T-helper 1 cell treated with Interleukin-12 subunit alpha and Interleukin-12 subunit beta and Interleukin-4 antibody, amounts not matched to agents 30 μg/mL and 1 μg/mL, for 36 hours (primary cell): ENCODE measurements at regions not wholly inside any gene's neighbourhood (a gene's known extent, or its start where the extent isn't known, plus 50 kb on each side); places are given as distances from the start of the nearest gene placed in this dataset.

Experiments
- H3K27ac Mint-ChIP-seq: one replicate; pipeline ENCODE4 v1.8.0; 2021; ENCODE audit warnings: mild to moderate bottlenecking, mixed read lengths
- H3K27me3 Mint-ChIP-seq: one replicate; pipeline ENCODE4 v1.8.0; 2021; ENCODE audit warnings: low read depth, mixed read lengths
- H3K36me3 Mint-ChIP-seq: one replicate; pipeline ENCODE4 v1.8.0; 2021; ENCODE audit warnings: low read depth, mixed read lengths
- H3K4me1 Mint-ChIP-seq: one replicate; pipeline ENCODE4 v1.8.0; 2021; ENCODE audit warnings: low read depth, mixed read lengths
- H3K4me3 Mint-ChIP-seq: one replicate; pipeline ENCODE4 v1.8.0; 2021; ENCODE audit warnings: mild to moderate bottlenecking, moderate library complexity, mixed read lengths
- H3K9me3 Mint-ChIP-seq: one replicate; pipeline ENCODE4 v1.8.0; 2021; ENCODE audit warnings: mixed read lengths

- no peaks in the 10 kb centered on the region for H3K4me1 Mint-ChIP-seq
- no peak overlapping the region for H3K27ac Mint-ChIP-seq
- no peak overlapping the region for H3K4me3 Mint-ChIP-seq
- no peaks in the 10 kb centered on the region for H3K36me3 Mint-ChIP-seq
- H3K9me3 Mint-ChIP-seq: no peaks in the 10 kb centered on the region
- H3K27me3 Mint-ChIP-seq: no peaks in the 10 kb centered on the region
Observed at GRCh38 chr13:111394211-111394922, 73.9 kb downstream of the TEX29 start.

- no peaks in the 10 kb centered on the region for H3K36me3 Mint-ChIP-seq
- no peaks in the 10 kb centered on the region for H3K4me1 Mint-ChIP-seq
- no peak overlapping the region for H3K4me3 Mint-ChIP-seq
- no peaks in the 10 kb centered on the region for H3K9me3 Mint-ChIP-seq
- H3K27ac Mint-ChIP-seq: no peak overlapping the region
- H3K27me3 Mint-ChIP-seq: no peaks in the 10 kb centered on the region
Observed at GRCh38 chr13:111395511-111396393, 75.3 kb downstream of the TEX29 start.

GRCh38 chr13:111396457-111396856 is 76.0 kb downstream of the TEX29 start:
- no peaks in the 10 kb centered on the region for H3K9me3 Mint-ChIP-seq
- H3K27me3 Mint-ChIP-seq: no peaks in the 10 kb centered on the region
- no peak overlapping the region for H3K4me3 Mint-ChIP-seq
- H3K36me3 Mint-ChIP-seq: no peaks in the 10 kb centered on the region
- H3K27ac Mint-ChIP-seq: no peak overlapping the region
- no peaks in the 10 kb centered on the region for H3K4me1 Mint-ChIP-seq

GRCh38 chr13:111397202-111397880 is 76.9 kb downstream of the TEX29 start:
- no peaks in the 10 kb centered on the region for H3K27me3 Mint-ChIP-seq
- no peak overlapping the region for H3K27ac Mint-ChIP-seq
- H3K36me3 Mint-ChIP-seq: no peaks in the 10 kb centered on the region

GRCh38 chr13:111398196-111398595 is 77.8 kb downstream of the TEX29 start:
- Mint-ChIP-seq H3K9me3 (no peaks in the 10 kb centered on the region), H3K36me3 (no peaks in the 10 kb centered on the region), H3K4me3 (no peak overlapping the region), H3K27me3 (no peaks in the 10 kb centered on the region), H3K27ac (no peak overlapping the region), H3K4me1 (no peaks in the 10 kb centered on the region)

More at GRCh38 chr13:111397202-111397880, 76.9 kb downstream of the TEX29 start:
- Mint-ChIP-seq H3K4me3 (no peak overlapping the region), H3K9me3 (no peaks in the 10 kb centered on the region), H3K4me1 (no peaks in the 10 kb centered on the region)

- Mint-ChIP-seq H3K27ac (no peak overlapping the region), H3K27me3 (no peaks in the 10 kb centered on the region), H3K36me3 (no peaks in the 10 kb centered on the region), H3K9me3 (no peaks in the 10 kb centered on the region), H3K4me1 (no peaks in the 10 kb centered on the region), H3K4me3 (no peak overlapping the region)
Observed at GRCh38 chr13:111398715-111399299, 78.4 kb downstream of the TEX29 start.

- Mint-ChIP-seq H3K27ac (no peak overlapping the region), H3K4me3 (no peak overlapping the region), H3K4me1 (no peaks in the 10 kb centered on the region), H3K27me3 (no peaks in the 10 kb centered on the region), H3K9me3 (no peaks in the 10 kb centered on the region), H3K36me3 (no peaks in the 10 kb centered on the region)
Observed at GRCh38 chr13:111399334-111399733, 78.9 kb downstream of the TEX29 start.

- H3K4me3 Mint-ChIP-seq: no peak overlapping the region
- H3K36me3 Mint-ChIP-seq: no peaks in the 10 kb centered on the region
- H3K27ac Mint-ChIP-seq: no peak overlapping the region
- H3K9me3 Mint-ChIP-seq: no peaks in the 10 kb centered on the region
- H3K27me3 Mint-ChIP-seq: no peaks in the 10 kb centered on the region
- H3K4me1 Mint-ChIP-seq: no peaks in the 10 kb centered on the region
Observed at GRCh38 chr13:111399776-111400538, 79.5 kb downstream of the TEX29 start.

GRCh38 chr13:111401151-111401550 is 80.7 kb downstream of the TEX29 start:
- Mint-ChIP-seq H3K36me3 (no peaks in the 10 kb centered on the region), H3K27ac (no peak overlapping the region), H3K27me3 (no peaks in the 10 kb centered on the region), H3K4me1 (no peaks in the 10 kb centered on the region), H3K9me3 (no peaks in the 10 kb centered on the region), H3K4me3 (no peak overlapping the region)

GRCh38 chr13:111401755-111402154 is 81.3 kb downstream of the TEX29 start:
- Mint-ChIP-seq H3K27me3 (no peaks in the 10 kb centered on the region), H3K27ac (no peak overlapping the region), H3K4me3 (no peak overlapping the region), H3K4me1 (no peaks in the 10 kb centered on the region), H3K9me3 (no peaks in the 10 kb centered on the region), H3K36me3 (no peaks in the 10 kb centered on the region)

GRCh38 chr13:111402441-111402840 is 82.0 kb downstream of the TEX29 start:
- Mint-ChIP-seq H3K9me3 (no peaks in the 10 kb centered on the region), H3K4me1 (no peaks in the 10 kb centered on the region), H3K4me3 (no peak overlapping the region), H3K27me3 (no peaks in the 10 kb centered on the region), H3K36me3 (no peaks in the 10 kb centered on the region), H3K27ac (no peak overlapping the region)

GRCh38 chr13:111403266-111403665 is 82.8 kb downstream of the TEX29 start:
- Mint-ChIP-seq H3K36me3 (no peaks in the 10 kb centered on the region), H3K4me3 (no peak overlapping the region), H3K27me3 (no peaks in the 10 kb centered on the region), H3K27ac (no peak overlapping the region), H3K9me3 (no peaks in the 10 kb centered on the region), H3K4me1 (no peaks in the 10 kb centered on the region)

GRCh38 chr13:111404746-111405145 is 84.3 kb downstream of the TEX29 start:
- no peak overlapping the region for H3K4me3 Mint-ChIP-seq
- peaks cover 8% of the 10 kb centered on the region for H3K27me3 Mint-ChIP-seq
- H3K9me3 Mint-ChIP-seq: no peaks in the 10 kb centered on the region
- no peak overlapping the region for H3K27ac Mint-ChIP-seq
- H3K4me1 Mint-ChIP-seq: no peaks in the 10 kb centered on the region
- H3K36me3 Mint-ChIP-seq: no peaks in the 10 kb centered on the region

- Mint-ChIP-seq H3K9me3 (no peaks in the 10 kb centered on the region), H3K27me3 (peaks cover 10% of the 10 kb centered on the region), H3K36me3 (no peaks in the 10 kb centered on the region), H3K4me3 (no peak overlapping the region), H3K27ac (no peak overlapping the region), H3K4me1 (no peaks in the 10 kb centered on the region)
Observed at GRCh38 chr13:111406636-111407035, 86.2 kb downstream of the TEX29 start.
